Transverse colon (tissue), 4 donors: ENCODE measurements at regions not wholly inside any gene's neighbourhood (a gene's known extent, or its start where the extent isn't known, plus 50 kb on each side); places are given as distances from the start of the nearest gene placed in this dataset.

Experiments
- POLR2A ChIP-seq: fragments of 450-650 bp; IDR thresholded peaks from one replicate; pipeline ENCODE4 v1.6.1; 2016; ENCODE audit warnings: antibody characterized with exemption, mild to moderate bottlenecking, moderate library complexity
- POLR2AphosphoS5 ChIP-seq, 3 donors: sonication (generic); formaldehyde crosslinking; IDR thresholded peaks; one replicate each; pipeline ENCODE4 v1.6.1; 2016; ENCODE audit warnings: antibody characterized with exemption in 3 of 3
- TF ChIP-seq, protein P1 (sequence below), 5 experiments: fragments of 200-600 bp in 3 of 5; fragments of 450-650 bp in 2 of 5; sonication (generic) in 3 of 5; IDR thresholded peaks; 1 replicate in 2 of 5; 2 replicates in 3 of 5; pipeline ENCODE4 v1.5.1; 2016 to 2017; ENCODE audit warnings: antibody characterized with exemption in 5 of 5, inconsistent platforms in 3 of 5, mild to moderate bottlenecking in 2 of 5, moderate library complexity in 1 of 5

DNA sequence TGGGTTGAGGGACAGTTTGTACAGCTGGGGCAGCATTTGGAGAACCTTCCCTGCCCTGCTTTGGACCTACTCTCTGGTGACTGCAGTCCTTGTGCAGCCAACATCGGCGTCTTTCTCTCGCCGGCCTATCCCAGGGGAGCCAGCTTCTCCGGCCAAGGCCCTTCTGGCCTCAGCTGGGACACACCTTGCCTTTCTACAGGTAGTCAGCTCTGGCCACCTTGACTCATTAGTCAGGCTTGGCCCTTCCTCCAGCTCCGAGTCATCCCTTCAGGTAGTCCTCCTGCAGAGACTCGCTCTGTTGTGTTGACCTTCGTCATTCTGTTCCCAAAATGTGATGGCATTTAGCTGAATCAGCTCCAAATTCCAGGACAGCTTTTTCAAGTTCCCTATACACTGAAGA lies 145.0 kb upstream of the CHST15 start:
- TF ChIP-seq POLR2A (no peak), POLR2AphosphoS5 (IDR thresholded peaks at IDR 0.05) (no peak)
- TF ChIP-seq, protein P1, sequence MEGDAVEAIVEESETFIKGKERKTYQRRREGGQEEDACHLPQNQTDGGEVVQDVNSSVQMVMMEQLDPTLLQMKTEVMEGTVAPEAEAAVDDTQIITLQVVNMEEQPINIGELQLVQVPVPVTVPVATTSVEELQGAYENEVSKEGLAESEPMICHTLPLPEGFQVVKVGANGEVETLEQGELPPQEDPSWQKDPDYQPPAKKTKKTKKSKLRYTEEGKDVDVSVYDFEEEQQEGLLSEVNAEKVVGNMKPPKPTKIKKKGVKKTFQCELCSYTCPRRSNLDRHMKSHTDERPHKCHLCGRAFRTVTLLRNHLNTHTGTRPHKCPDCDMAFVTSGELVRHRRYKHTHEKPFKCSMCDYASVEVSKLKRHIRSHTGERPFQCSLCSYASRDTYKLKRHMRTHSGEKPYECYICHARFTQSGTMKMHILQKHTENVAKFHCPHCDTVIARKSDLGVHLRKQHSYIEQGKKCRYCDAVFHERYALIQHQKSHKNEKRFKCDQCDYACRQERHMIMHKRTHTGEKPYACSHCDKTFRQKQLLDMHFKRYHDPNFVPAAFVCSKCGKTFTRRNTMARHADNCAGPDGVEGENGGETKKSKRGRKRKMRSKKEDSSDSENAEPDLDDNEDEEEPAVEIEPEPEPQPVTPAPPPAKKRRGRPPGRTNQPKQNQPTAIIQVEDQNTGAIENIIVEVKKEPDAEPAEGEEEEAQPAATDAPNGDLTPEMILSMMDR (IDR thresholded peaks at IDR 0.05): no peak
